ENCODE measurements at regions not wholly inside any gene's neighbourhood (a gene's known extent, or its start where the extent isn't known, plus 50 kb on each side); places are given as distances from the start of the nearest gene placed in this dataset.

- POLR2A ChIA-PET = interaction anchor here (0.6 to 3.8 kb wide), 17 partner anchors 9 to 928 kb away, joined by 3 to 75 read pairs (median 6); a partner anchor contains a TSS
- BruUV-seq (replicated peaks) = no TSS peak
- TF ChIP-seq EZH2phosphoT487 (IDR thresholded peaks at IDR 0.05; ENCODE audit: borderline replicate concordance, low read depth, low read length) = no peak
- TF ChIP-seq, protein P1, sequence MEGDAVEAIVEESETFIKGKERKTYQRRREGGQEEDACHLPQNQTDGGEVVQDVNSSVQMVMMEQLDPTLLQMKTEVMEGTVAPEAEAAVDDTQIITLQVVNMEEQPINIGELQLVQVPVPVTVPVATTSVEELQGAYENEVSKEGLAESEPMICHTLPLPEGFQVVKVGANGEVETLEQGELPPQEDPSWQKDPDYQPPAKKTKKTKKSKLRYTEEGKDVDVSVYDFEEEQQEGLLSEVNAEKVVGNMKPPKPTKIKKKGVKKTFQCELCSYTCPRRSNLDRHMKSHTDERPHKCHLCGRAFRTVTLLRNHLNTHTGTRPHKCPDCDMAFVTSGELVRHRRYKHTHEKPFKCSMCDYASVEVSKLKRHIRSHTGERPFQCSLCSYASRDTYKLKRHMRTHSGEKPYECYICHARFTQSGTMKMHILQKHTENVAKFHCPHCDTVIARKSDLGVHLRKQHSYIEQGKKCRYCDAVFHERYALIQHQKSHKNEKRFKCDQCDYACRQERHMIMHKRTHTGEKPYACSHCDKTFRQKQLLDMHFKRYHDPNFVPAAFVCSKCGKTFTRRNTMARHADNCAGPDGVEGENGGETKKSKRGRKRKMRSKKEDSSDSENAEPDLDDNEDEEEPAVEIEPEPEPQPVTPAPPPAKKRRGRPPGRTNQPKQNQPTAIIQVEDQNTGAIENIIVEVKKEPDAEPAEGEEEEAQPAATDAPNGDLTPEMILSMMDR (conservative IDR thresholded peaks at IDR 0.05; ENCODE audit: low read length) = no peak
- Histone ChIP-seq H2AFZ (ENCODE audit: low read length) (no peak overlapping the region), H3K36me3 (ENCODE audit: insufficient read depth, low read length) (0 out of 2 replicates have a peak, but pooled peaks cover 6% of the 10 kb centered on the region), H3K4me3 (ENCODE audit: low read depth, low read length, poor library complexity, severe bottlenecking) (no peak overlapping the region), H3K27ac (ENCODE audit: low read depth, low read length, poor library complexity, severe bottlenecking) (peak overlapping the region; percentile 99), H4K20me1 (ENCODE audit: insufficient read depth, low read length) (no peaks in the 10 kb centered on the region), H3K4me1 (ENCODE audit: insufficient read depth, low read length, poor library complexity, severe bottlenecking) (peaks cover 64% of the 10 kb centered on the region), H3K79me2 (ENCODE audit: insufficient read depth, low read depth, low read length) (peaks cover 29% of the 10 kb centered on the region), H3K9me2 (ENCODE audit: insufficient read depth, low read length) (no peaks in the 10 kb centered on the region), H3K4me2 (ENCODE audit: low read length) (peak overlapping the region; percentile 95), H3K9me3 (ENCODE audit: low read length) (peaks cover 4% of the 10 kb centered on the region; the same call in 1 of the 2 replicates)
- no peak for DNase-seq (ENCODE audit: low spot score)
- intact Hi-C loops (cut with micrococcal nuclease; ENCODE audit: unreplicated experiment) = no loop called here
- CTCF ChIA-PET (ENCODE audit: unreplicated experiment) = no interaction called here
Observed at GRCh38 chr6:26221186-26221585, 134.0 kb downstream of the HFE start.

DNA sequence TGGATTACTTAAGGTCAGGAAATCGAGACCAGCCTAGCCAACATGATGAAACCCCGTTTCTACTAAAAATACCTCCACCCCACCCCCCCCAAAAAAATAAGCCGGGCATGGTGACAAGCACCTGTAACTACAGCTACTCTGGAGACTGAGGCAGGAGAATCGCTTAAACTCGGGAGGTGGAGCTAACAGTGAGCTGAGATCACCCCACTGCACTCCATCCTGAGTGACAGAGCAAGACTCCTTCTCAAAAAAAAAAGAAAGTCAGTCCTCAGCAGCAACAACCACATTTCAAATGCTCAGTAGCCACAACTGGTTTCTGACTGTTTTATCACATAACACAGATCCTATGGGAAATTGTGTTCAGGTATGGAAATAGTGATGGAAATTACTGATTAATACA lies 135.3 kb downstream of the HFE start:
- Histone ChIP-seq H3K27ac (ENCODE audit: low read depth, low read length, poor library complexity, severe bottlenecking) (peak overlapping the region; percentile 60), H3K4me3 (ENCODE audit: low read depth, low read length, poor library complexity, severe bottlenecking) (peak overlapping the region; percentile 59), H2AFZ (ENCODE audit: low read length) (peak overlapping the region; percentile 94; the same call in 1 of the 2 replicates), H3K9me3 (ENCODE audit: low read length) (peaks cover 4% of the 10 kb centered on the region; the same call in 1 of the 2 replicates), H3K4me2 (ENCODE audit: low read length) (peak overlapping the region; percentile 85), H3K36me3 (ENCODE audit: insufficient read depth, low read length) (0 out of 2 replicates have a peak, but pooled peaks cover 1% of the 10 kb centered on the region), H4K20me1 (ENCODE audit: insufficient read depth, low read length) (no peaks in the 10 kb centered on the region), H3K4me1 (ENCODE audit: insufficient read depth, low read length, poor library complexity, severe bottlenecking) (peaks cover 70% of the 10 kb centered on the region), H3K79me2 (ENCODE audit: insufficient read depth, low read depth, low read length) (peaks cover 25% of the 10 kb centered on the region), H3K9me2 (ENCODE audit: insufficient read depth, low read length) (no peaks in the 10 kb centered on the region)
- DNase-seq (ENCODE audit: low spot score) = peak; percentile 53
- TF ChIP-seq, protein P1 (conservative IDR thresholded peaks at IDR 0.05; ENCODE audit: low read length) = no peak
- no peak for TF ChIP-seq EZH2phosphoT487 (IDR thresholded peaks at IDR 0.05; ENCODE audit: borderline replicate concordance, low read depth, low read length)
- CTCF ChIA-PET (ENCODE audit: unreplicated experiment) = interaction anchor here (0.6 to 0.8 kb wide), 2 partner anchors 44 to 52 kb away, joined by 3 to 4 read pairs; no protein-coding TSS in a partner anchor
- no TSS peak for BruUV-seq (replicated peaks)
- POLR2A ChIA-PET = interaction anchor here (0.6 to 3.5 kb wide), 19 partner anchors 8 to 372 kb away, joined by 3 to 42 read pairs (median 4); a partner anchor contains a TSS
- intact Hi-C loops (cut with micrococcal nuclease; ENCODE audit: unreplicated experiment) = no loop called here

DNA sequence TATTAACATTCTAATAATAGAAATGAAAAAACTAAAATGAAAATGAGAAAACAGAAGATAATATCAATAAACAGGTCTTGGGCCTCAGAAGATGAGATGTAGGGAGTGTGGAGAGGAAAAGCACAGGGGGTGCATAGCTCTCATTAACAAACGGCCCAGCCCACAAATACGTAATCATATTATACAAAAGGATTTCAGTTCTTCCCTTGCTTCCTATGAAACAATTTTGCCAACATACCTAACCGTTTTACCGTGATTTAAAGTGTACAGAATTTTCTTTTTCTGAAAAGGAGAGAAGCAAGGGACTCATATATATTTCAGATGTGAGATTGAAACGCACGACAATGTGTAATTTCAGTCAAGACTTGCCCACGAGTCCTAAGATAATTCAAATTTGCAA lies 136.0 kb downstream of the HFE start:
- TF ChIP-seq, protein P1 (conservative IDR thresholded peaks at IDR 0.05; ENCODE audit: low read length) = no peak
- peaks cover 4% of the 10 kb centered on the region; the same call in 1 of the 2 replicates for H3K9me3 ChIP-seq (ENCODE audit: low read length)
- no peak for DNase-seq (ENCODE audit: low spot score)
- H4K20me1 ChIP-seq (ENCODE audit: insufficient read depth, low read length) = no peaks in the 10 kb centered on the region
- H3K4me3 ChIP-seq (ENCODE audit: low read depth, low read length, poor library complexity, severe bottlenecking) = peak overlapping the region; percentile 59
- H3K4me2 ChIP-seq (ENCODE audit: low read length) = peak overlapping the region; percentile 85
- peaks cover 67% of the 10 kb centered on the region for H3K4me1 ChIP-seq (ENCODE audit: insufficient read depth, low read length, poor library complexity, severe bottlenecking)
- H3K9me2 ChIP-seq (ENCODE audit: insufficient read depth, low read length) = no peaks in the 10 kb centered on the region
- ChIA-PET POLR2A (interaction anchor here (0.6 to 3.5 kb wide), 18 partner anchors 8 to 97 kb away, joined by 3 to 42 read pairs (median 4); a partner anchor contains a TSS), CTCF (ENCODE audit: unreplicated experiment) (interaction anchor here (0.8 kb wide), 1 partner anchor 44 kb away, joined by 3 read pairs; no protein-coding TSS in a partner anchor)
- intact Hi-C loops (cut with micrococcal nuclease; ENCODE audit: unreplicated experiment) = no loop called here
- H3K79me2 ChIP-seq (ENCODE audit: insufficient read depth, low read depth, low read length) = peaks cover 20% of the 10 kb centered on the region
- peak overlapping the region; percentile 94 for H2AFZ ChIP-seq (ENCODE audit: low read length)
- H3K27ac ChIP-seq (ENCODE audit: low read depth, low read length, poor library complexity, severe bottlenecking) = peak overlapping the region; percentile 60
- no peaks in the 10 kb centered on the region for H3K36me3 ChIP-seq (ENCODE audit: insufficient read depth, low read length)
- no TSS peak for BruUV-seq (replicated peaks)
